ENCODE measurements at regions not wholly inside any gene's neighbourhood (a gene's known extent, or its start where the extent isn't known, plus 50 kb on each side); places are given as distances from the start of the nearest gene placed in this dataset.

DNA sequence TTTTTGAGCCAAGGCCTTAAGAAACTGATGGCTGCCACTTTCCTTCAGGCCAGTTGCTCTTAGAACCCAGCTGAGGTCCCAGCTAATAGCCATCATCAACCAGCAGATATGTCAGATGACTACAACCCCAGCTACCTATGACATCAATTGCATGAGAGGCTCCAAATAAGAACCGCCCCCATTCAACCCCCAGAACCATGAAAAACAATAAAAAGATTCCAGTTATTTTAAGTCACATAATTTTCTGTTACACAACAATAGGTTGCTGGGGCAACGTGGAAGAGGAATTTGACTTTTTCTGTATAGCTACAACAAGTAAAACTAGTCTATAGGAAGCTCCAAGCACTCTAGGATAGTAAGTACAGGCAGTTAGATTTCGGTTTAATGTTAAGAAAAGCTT is 216.3 kb upstream of the MTNR1B start:
- intact Hi-C loops (cut with DNase I) = no loop called here
- no peak for TF ChIP-seq POLR2A (IDR thresholded peaks at IDR 0.05)
- TF ChIP-seq, protein P1, sequence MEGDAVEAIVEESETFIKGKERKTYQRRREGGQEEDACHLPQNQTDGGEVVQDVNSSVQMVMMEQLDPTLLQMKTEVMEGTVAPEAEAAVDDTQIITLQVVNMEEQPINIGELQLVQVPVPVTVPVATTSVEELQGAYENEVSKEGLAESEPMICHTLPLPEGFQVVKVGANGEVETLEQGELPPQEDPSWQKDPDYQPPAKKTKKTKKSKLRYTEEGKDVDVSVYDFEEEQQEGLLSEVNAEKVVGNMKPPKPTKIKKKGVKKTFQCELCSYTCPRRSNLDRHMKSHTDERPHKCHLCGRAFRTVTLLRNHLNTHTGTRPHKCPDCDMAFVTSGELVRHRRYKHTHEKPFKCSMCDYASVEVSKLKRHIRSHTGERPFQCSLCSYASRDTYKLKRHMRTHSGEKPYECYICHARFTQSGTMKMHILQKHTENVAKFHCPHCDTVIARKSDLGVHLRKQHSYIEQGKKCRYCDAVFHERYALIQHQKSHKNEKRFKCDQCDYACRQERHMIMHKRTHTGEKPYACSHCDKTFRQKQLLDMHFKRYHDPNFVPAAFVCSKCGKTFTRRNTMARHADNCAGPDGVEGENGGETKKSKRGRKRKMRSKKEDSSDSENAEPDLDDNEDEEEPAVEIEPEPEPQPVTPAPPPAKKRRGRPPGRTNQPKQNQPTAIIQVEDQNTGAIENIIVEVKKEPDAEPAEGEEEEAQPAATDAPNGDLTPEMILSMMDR (IDR thresholded peaks at IDR 0.05) = no peak
- WGBS, 4 donors = 87 to 91% (median 90%) methylated on average over 3 of the region's 3 CpGs

GRCh38 chr11:92758241-92758780 is 211.1 kb upstream of the MTNR1B start:
- intact Hi-C loops (cut with DNase I) = no loop called here
- H3K4me3 ChIP-seq = no peak overlapping the region
- 89 to 100% (median 98%) methylated on average over 2 of the region's 2 CpGs for WGBS, 4 donors
- DNase-seq = no peak
- H3K27ac ChIP-seq = no peak overlapping the region
- TF ChIP-seq, protein P1 (IDR thresholded peaks at IDR 0.05) = no peak
- TF ChIP-seq POLR2A (IDR thresholded peaks at IDR 0.05) = no peak
- H3K27me3 ChIP-seq = no peaks in the 10 kb centered on the region
- no peaks in the 10 kb centered on the region for H3K36me3 ChIP-seq
- ATAC-seq = no peak
- H3K9me3 ChIP-seq = no peaks in the 10 kb centered on the region
- no peaks in the 10 kb centered on the region for H3K4me1 ChIP-seq

More for the DNA sequence above, 216.3 kb upstream of the MTNR1B start:
- Histone ChIP-seq H3K9me3 (no peaks in the 10 kb centered on the region), H3K27me3 (no peaks in the 10 kb centered on the region), H3K4me1 (no peaks in the 10 kb centered on the region), H3K4me3 (no peak overlapping the region), H3K36me3 (no peaks in the 10 kb centered on the region), H3K27ac (no peak overlapping the region)
- no peak for DNase-seq
- ATAC-seq = no peak

- ATAC-seq (no peak), DNase-seq (no peak)
- Histone ChIP-seq H3K27ac (no peak overlapping the region), H3K27me3 (no peaks in the 10 kb centered on the region), H3K4me3 (no peak overlapping the region), H3K9me3 (no peaks in the 10 kb centered on the region), H3K36me3 (no peaks in the 10 kb centered on the region), H3K4me1 (no peaks in the 10 kb centered on the region)
- 89 to 95% (median 92%) methylated on average over 8 of the region's 8 CpGs for WGBS, 4 donors
- intact Hi-C loops (cut with DNase I) = loop anchor here in 1 of 10 donors (10.0 kb wide), 1 partner anchor 65 kb away; no protein-coding TSS in a partner anchor
- TF ChIP-seq, protein P1 (IDR thresholded peaks at IDR 0.05) = no peak
- no peak for TF ChIP-seq POLR2A (IDR thresholded peaks at IDR 0.05)
Observed at GRCh38 chr11:92759571-92760214, 209.8 kb upstream of the MTNR1B start.

- Histone ChIP-seq H3K9me3 (no peaks in the 10 kb centered on the region), H3K36me3 (no peaks in the 10 kb centered on the region), H3K4me1 (peaks cover 0 to 16% (median 4%) of the 10 kb centered on the region in 12 donors), H3K27ac (no peak overlapping the region), H3K27me3 (no peaks in the 10 kb centered on the region), H3K4me3 (no peak overlapping the region)
- no peak for TF ChIP-seq POLR2A (IDR thresholded peaks at IDR 0.05)
- TF ChIP-seq, protein P1 (IDR thresholded peaks at IDR 0.05) = no peak
- DNase-seq = no peak
- WGBS, 4 donors = 68 to 84% (median 72%) methylated on average over 3 of the region's 3 CpGs
- no peak for ATAC-seq
- intact Hi-C loops (cut with DNase I) = loop anchor here in 1 of 10 donors (10.0 kb wide), 1 partner anchor 63 kb away; no protein-coding TSS in a partner anchor
Observed at GRCh38 chr11:92762121-92762540, 207.3 kb upstream of the MTNR1B start.

Measured in heart left ventricle (tissue), 16 donors.